SHP77 treated with DMSO at 0.1 percent for 48 hours (cell line): ENCODE measurements at regions not wholly inside any gene's neighbourhood (a gene's known extent, or its start where the extent isn't known, plus 50 kb on each side); places are given as distances from the start of the nearest gene placed in this dataset.
"Not testable (repeated sequence)": the region's sequence is repeated elsewhere in the genome, so short reads cannot be mapped to it uniquely, and the experiment has no call there.

Experiments
- DNase-seq: peaks from one replicate; lab custom pipeline; 2025; lab: John Stamatoyannopoulos, UW

DNA sequence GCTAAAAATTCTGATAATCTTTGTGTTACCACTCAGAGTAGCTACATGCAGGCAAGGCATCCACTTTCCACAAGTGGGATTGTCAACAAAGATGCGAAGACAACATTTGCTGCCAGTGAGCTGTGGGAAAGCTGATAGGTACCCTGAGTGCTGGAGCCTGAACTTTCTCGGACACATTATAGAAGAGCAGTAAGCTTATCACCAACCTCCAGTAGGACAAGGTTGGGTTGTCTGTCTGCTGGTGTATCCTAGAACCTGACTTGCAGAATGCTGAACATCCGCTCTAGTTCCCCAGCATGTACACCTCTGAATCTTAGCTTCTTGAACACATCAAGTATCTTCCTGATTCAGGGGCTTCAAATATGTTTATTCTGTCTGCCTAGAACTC lies 103.8 kb upstream of the PPM1H start:
- DNase-seq: no peak

DNA sequence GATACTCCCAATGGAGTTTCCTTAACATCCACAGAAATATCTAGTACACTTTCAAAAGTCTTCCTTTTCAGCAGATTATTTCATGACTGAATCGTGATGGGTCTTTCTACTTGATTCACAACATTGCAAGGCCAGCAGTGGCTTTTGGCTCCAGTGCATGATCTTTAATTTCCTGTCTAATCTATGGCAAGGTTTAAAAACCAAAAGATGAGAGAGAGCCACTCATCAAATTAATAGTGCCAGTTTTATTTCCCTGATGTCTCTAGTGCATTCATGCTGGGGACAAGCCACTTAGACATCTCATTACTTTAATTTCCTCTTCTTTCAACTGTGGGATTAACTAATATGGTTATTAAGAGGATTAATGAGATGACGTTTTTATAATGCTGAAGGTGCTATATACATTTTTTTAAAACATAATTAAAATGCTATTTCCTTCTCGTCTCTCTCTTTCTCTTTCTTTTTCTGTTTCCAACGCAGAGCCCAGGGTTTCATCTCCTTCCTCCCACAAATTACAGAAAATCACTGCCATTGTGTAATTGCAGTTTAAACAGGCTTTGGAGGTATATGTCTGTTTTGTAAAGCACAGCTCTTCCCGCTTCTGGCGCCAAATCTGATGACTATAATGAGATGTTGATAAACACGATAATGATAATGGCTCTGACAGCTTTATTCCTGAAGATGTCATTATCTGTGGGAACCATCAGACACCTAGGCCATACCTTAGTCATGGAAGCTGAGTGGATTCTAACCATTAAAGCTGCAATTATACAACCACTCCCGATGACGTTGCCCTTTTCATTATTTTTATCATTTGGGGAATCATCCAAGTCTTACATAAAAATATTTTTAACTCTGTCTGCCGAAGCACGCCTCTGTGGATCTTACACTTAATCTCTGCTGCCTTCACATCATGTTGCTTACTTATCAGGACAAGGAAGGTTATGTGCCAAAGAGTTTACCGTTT lies 103.1 kb upstream of the PPM1H start:
- DNase-seq: no peak

DNA sequence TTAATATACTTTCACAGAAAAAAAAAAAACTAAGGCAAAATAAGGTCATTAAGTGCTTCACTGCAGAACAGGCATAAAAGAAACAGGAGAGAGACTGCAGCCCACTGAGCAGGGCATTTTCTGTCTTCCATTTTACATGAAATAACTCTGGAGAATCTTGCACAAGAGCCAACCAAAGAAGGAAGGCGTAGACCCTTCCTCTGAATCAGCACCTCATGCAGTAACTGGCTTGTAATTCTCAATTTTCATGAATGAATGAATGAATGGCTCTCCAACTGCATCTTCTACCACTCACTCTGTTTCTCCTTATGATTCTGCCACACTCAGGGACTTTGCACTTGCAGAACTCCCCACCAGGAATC lies 102.0 kb upstream of the PPM1H start:
- DNase-seq: no peak

DNA sequence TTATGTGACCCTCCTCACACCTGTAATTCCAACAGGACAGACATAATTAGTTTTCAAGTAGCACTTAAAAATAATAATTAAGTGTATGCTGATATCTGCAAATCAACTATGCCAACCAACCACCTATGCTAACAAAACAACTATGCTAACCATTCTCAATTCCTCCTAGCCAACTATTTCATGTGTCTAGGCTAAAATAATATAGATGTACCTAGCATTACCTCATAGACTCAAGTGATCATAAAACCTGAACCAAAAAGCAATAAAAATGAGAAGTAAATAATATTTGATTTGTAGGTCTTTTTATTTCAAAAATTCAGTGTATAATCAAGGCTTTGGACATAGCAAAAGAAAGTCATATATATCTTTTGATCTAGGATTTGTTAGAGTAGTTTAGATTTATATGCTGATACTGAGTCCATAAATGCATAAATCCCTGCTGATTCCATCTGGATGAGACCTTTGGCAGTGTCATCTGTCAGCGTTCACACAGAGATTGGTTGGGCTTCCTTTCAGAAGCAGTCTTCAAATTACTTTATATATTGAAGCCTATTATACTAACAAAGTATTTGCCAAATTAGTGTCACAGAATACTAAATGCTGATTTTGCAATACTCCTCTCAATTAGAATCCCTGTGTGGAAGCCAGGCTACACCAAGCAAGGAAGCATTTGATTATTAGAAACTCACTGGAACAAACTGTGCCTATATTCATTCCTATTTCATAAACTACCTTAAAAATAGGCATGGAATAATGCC lies 101.4 kb upstream of the PPM1H start:
- no peak for DNase-seq

DNA sequence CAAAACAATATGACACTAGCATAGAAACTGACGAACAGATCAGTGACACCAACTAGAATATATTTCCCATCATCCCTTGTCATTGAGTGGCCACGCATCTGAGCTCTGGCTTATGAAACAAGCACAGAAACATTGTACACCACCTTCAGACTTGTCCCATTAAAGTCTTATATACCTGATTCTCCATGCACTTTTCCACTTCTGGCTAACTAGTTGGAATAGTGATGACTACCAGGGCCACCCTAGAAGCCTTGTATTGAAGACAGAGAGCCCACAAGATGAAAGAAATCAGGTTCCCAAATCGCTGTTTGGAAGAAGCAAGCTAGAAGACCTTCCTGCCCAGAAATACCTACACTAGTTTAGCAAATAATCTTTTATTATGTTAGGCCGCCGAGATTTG lies 99.7 kb upstream of the PPM1H start:
- DNase-seq: no peak

DNA sequence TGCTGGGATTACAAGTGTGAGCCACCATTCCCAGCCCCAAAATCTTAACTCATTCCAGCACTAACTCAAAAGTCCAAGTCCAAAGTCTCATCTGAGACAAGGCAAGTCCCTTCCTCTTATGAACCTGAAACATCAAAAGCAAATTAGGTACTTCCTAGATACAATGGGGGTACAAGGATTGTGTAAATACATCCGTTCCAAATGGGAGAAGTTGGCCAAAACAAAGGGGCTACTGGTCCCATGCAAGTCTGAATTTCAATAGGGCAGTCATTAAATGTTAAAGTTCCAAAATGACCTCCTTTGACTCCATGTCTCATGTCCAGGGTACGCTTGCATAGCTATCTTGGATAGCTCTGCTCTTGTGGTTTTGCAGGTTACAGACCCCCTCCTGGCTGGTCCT lies 94.7 kb upstream of the PPM1H start:
- no peak for DNase-seq

DNA sequence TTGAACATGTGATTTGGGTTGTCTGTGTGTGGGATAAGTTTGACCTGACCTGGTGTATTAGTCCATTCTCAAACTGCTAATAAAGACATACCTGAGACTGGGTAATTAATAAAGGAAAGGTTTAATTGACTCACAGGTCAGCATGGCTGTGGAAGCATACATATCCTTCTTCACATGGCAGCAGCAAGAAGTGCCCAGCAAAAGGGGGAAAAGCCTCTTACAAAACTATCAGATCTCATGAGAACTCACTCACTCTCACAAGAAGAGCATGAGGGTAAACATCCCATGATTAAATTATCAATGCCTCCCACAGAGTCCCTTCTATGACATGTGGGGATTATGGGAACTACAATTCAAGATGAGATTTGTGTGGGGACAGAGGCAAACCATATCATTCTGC lies 94.0 kb upstream of the PPM1H start:
- DNase-seq: no peak

DNA sequence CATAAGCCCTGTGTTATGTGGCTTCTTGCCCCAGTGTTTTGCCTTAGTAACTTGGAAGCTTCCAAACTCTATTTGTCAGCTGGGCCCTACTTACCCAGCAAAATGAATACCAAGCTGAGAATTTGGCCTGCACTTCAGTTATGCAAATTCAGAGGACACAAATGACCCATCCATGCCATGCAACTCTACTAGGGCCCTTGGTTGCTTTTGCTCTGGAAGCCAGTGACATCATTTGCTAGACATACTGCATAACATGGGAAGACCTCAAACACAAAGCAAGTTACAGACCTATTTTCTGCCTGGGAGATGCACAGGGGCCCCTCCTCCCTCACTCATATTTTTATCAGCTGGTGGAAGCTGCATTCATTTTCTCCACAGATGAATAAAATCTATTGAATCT lies 90.2 kb upstream of the PPM1H start:
- no peak for DNase-seq

DNA sequence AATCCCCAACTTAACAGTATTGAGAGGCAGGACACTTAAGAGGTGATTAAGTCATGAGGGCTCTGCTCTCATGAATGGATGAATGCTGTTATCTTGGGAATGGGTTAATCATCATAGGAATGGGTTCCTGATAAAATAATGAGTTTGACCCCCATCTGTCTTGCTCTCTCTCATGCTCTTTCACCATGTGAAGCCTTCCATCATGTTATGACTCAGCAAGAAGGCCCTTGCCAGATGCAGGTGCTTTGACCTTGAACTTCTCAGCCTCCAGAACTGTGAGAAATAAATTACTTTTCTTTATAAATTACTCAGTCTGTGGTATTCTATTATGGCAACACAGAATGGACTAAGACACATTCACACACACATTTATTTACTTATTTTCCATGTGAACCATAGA lies 89.0 kb upstream of the PPM1H start:
- DNase-seq: no peak

DNA sequence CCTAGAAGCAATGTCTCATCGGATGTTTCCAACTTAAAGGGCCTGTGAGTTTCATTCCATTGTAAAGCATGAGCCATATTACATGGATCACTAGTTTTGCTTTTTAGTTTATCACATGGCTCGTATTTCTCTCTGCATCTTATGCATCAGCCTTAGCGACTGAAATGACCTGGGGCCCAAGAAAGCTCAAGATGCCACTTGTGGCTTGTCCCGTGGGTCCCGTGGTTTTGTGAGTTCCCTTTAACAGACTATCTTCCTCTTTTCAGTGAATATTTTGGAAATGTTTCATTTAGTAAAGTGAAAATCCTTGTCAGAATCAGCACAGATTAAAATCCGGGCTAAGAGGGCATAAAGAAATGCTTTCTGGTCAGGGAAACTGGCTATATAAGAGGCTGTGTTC lies 86.2 kb upstream of the PPM1H start:
- no peak for DNase-seq

DNA sequence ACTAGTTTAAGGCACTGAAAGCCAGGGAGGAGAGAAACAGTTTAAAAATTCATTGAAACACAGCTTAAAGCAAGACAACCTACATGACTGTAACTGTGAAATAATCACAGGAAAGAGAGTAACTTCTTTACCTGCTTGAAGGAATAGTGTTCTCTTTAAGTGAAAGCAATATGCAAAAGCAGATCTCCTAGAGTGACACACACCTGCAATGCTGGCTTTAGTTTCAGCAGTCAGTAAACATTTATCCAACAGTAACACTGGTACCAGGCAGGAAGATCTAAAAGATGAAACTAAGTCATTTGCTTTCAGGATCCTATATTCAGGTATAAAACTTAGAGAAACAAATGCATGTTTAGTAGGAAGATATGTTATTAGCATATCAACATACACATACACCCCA lies 85.3 kb upstream of the PPM1H start:
- DNase-seq: no peak

DNA sequence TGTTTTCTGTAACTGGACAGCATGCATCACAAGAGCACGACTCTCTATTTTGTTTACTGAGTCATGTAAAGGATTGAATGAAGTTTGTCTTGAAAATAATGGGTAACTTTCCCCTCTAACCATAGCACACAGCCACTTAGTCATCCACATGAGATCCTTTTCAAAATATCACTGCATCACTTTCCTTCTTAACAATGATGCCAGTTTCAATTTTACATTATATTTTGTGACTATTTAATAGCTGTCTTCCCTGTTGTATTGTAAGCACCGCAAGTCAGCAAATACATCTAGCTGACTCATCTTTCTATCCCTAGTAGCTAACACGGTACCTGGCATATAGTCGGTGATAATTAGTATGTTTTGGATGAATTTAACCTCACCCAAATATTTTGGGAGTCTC lies 83.3 kb upstream of the PPM1H start:
- DNase-seq: no peak

DNA sequence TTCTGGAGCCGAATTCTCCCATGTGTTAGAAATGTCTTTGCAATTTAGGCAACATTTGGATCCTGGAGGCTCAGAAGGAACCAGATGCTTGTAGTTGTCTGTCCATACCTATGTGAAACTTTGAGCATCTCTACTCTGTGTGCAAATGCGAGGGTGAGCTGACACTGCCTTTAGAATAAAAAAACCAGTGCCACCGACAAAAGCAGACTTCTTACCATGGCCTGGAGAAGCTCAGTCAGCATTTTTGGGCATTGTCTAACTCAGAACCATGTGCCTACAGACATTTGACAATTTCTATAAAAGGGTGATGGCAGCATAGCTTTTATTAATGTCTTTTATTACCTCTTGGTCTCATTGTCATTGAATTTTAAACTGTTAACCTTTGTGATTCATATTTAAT lies 78.4 kb upstream of the PPM1H start:
- DNase-seq: no peak

DNA sequence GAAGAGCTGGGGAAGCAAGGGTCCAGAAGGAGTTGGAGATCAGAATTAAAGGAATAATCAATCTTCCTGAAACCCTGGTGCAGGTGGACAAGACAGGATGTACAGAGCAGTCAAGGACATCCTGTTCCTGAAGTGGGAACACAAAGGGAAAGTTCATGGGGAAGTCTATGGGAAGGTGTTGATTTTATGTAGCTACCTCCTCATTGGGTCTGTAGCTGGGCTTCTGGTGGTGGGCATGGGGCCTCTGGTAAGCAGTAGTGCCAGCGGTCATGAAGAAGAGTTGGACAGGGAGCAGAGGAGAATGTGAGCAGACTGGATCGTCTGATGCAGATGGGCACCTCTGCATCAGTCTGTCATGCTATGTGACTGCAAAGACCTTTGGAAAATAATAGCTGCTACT lies 75.7 kb upstream of the PPM1H start:
- no peak for DNase-seq

DNA sequence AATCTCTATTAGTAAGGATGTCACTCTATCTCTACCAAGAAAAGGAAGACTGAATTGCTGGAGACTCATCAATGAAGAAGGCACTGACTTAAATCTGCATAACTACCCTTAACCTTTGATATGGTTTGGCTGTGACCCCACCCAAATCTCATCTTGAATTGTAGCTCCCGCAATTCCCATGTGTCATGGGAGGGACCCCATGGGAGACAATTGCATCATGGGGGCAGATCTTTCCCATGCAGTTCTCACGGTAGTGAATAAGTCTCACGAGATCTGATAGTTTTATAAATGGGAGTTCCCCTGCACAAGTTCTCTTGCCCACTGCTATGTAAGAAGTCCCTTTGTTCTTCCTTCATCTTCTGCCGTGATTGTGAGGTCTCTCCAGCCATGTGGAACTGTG lies 73.4 kb upstream of the PPM1H start:
- DNase-seq: no peak

DNA sequence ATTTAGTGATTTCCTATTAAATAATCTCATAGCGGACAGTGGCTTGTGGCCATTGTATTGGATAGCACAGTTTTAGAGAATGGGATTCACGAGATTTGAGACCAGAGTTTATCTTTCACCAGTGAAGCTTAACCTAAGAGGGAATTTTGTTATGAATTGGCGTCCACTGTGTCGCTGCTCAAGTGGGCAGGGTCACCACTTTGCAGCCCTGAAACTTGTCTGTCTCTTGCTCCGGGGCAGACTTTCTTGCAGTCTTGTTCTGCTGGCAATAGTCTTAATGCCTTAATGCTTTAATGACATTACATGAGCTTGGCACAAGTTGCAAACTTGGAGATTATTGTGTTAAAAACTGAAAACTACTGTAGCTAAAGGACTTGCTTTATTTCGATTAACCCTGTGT lies 72.8 kb upstream of the PPM1H start:
- no peak for DNase-seq

DNA sequence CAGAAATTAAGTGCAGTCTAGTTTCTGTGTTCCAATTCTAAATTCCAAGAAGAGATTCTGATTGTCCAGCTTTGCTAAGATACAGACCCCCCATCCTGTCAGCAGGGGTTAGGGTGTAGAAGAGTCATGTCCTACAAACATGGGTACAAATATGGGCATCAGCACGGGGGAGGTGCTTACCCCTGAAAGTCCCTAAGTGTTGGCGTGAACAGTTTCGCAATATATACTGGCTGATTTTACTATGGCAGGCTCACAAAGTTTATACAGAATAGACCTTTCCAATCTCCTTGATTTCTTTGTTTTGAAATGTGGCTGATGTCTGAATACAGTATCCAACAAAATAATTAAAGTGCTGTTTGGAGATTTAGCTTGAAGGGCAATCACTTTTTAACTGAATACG lies 71.6 kb upstream of the PPM1H start:
- DNase-seq: no peak

DNA sequence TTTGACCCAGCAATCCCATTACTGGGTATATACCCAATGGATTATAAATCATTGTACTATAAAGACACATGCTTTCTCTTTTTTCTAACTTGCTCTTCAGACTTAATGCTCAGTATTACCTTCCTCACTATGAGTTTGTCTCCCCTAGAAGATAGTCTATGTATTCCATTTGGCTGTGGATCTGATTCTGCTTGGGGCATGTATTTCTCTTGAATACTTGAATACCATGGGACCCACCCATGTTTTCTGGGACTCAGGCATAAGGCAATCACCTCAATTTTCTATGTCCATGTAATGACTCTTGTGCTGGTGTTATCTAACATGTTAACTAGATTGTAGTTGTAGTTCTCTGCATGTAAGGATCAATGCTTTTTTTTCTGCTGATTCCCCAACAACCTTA lies 70.4 kb upstream of the PPM1H start:
- no peak for DNase-seq

DNA sequence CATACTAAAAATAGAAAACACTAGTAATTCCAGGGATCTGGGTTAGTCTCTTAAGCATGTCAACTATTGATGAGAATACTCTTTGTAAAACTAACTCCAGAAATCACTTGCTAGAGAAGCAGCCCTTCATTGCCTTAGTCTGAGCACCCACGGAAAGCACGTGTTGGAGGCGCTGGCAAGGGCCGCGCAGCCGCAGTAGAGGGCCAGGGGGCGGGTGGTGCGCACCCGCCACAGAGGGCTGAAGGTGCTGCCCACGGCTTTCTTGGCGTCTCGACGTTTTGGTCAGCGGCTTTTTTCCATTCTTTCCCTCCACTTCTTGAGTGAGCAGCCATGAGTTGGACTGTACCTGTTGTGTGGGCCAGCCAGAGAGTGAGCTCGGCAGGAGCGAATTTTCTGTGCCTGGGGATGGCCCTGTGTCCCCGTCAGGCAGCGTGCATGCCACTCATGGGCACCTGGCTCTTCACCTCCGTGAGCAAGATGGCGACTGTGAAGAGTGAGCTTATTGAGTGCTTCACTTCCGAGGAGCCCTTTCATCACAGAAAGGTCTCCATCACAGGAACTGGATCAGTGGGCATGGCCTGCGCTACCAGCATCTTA lies 68.4 kb upstream of the PPM1H start:
- DNase-seq: no peak

DNA sequence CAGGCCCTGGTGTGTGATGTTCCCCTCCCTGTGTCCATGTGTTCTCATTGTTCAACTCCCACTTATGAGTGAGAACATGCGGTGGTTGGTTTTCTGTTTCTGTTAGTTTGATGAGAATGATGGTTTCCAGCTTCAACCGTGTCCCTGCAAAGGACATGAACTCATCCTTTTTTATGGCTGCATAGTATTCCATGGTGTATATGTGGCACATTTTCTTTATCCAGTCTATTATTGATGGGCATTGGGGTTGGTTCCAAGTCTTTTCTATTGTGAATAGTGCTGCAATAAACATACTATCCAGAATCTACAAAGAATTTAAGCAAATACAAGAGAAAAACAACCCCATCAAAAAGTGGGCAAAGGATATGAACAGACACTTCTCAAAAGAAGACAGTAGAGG lies 67.1 kb upstream of the PPM1H start:
- DNase-seq: not testable (repeated sequence)

DNA sequence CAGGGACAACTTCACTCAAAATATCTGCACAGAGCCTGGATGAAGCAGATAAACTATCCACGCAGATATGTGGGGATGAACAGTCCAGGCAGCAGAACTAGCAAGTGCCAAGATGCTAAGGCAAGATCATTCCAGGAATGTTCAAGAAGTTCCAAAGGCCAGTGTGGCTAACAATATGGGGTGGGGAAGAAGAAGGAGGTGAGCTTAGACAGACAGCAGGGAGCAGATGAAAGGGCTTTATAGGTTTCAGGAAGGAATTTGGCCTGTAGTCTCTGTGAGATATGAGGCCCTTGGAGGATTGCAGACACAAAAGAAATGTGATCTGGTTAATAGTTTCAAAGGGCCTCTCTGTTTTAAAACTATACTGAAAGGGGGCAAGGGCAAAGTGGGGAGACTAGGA lies 63.5 kb upstream of the PPM1H start:
- DNase-seq: no peak

DNA sequence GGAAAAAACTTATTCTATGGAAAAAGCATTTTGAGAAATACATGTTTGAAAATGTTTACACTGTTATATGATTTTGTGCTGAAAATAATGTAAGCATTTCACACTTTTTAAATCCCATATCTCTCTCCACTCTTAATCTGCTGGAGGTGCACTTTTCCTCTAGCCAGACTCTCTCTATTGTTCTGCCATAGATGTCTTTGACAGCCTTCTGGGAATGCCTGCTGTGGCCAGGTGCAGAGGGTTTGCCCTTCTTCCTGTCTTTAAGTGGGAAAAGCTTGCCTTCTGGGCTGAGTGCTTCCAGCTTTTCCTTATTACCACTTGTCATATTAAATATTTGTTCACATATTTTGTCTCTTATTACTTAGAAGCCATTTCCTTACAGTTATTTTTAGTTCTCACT lies 60.1 kb upstream of the PPM1H start:
- DNase-seq: no peak

DNA sequence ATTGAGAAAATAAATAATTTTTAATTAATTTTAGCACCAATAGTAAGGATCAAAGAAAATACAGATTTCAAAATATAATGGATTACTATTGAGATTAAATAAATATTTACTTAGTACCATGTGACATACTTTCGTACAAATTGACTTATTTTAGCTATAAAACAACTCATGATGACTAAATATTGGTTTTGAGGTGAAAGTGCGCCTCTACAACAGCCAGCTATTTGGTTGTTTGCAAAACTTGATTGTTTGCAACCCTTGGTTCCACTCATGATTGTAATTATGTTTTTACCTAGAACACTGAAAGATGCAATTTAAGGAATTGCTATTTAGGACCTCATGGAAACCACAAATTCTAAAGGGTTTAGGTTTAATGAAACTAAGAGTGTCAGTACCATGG lies 51.9 kb upstream of the PPM1H start:
- no peak for DNase-seq
